CD4-positive, alpha-beta memory T cell (primary cell): ENCODE measurements at regions not wholly inside any gene's neighbourhood (a gene's known extent, or its start where the extent isn't known, plus 50 kb on each side); places are given as distances from the start of the nearest gene placed in this dataset.

Experiments
- CTCF ChIA-PET: fragments of 350-600 bp; sonication (Branson Sonifier 250); formaldehyde crosslinking; loops from one replicate; lab custom pipeline; 2021; ENCODE audit warnings: inconsistent platforms; ENCODE audit not compliant: partially characterized antibody; lab: Charles Lee
- POLR2A ChIA-PET: fragments of 350-600 bp; sonication (Branson Sonifier 250); formaldehyde crosslinking; loops from one replicate; lab custom pipeline; 2021; ENCODE audit not compliant: partially characterized antibody; lab: Charles Lee
- DNase-seq, 5 donors: peaks; one replicate each; pipeline versions ENCODE4 v3.0.0 to v3.0.0-alpha.2; 2020 to 2022; ENCODE audit warnings: mixed read lengths in 1 of 5
- H3K27ac ChIP-seq: one replicate; pipeline ENCODE4 v1.7.0; 2013; ENCODE audit warnings: low read depth, low read length
- H3K27me3 ChIP-seq: 2 replicates; pipeline ENCODE4 v1.7.0; 2013; ENCODE audit warnings: mild to moderate bottlenecking, low read length, moderate library complexity; ENCODE audit not compliant: insufficient read depth
- H3K36me3 ChIP-seq: 2 replicates; pipeline ENCODE4 v1.7.0; 2013; ENCODE audit warnings: mild to moderate bottlenecking, low read length, moderate library complexity; ENCODE audit not compliant: insufficient read depth
- H3K4me1 ChIP-seq: 2 replicates; pipeline ENCODE4 v1.7.0; 2013; ENCODE audit warnings: mild to moderate bottlenecking, low read length, moderate library complexity; ENCODE audit not compliant: insufficient read depth
- H3K4me3 ChIP-seq, 2 donors: one replicate each; pipeline ENCODE4 v1.7.0; 2013; ENCODE audit warnings: low read length in 2 of 2, mild to moderate bottlenecking in 1 of 2
- H3K9me3 ChIP-seq, 2 donors: one replicate each; pipeline ENCODE4 v1.7.0; 2013; ENCODE audit warnings: low read length in 2 of 2, control low read depth in 1 of 2; ENCODE audit not compliant: control insufficient read depth in 1 of 2
- H3K27ac Mint-ChIP-seq, 7 donors: one replicate each; pipeline ENCODE4 v1.8.0; 2020 to 2021; ENCODE audit warnings: mixed read lengths in 7 of 7, mild to moderate bottlenecking in 6 of 7, inconsistent platforms in 3 of 7, moderate library complexity in 3 of 7
- H3K27me3 Mint-ChIP-seq, 2 donors: one replicate each; pipeline ENCODE4 v1.8.0; 2020 to 2021; ENCODE audit warnings: mixed read lengths in 2 of 2
- H3K36me3 Mint-ChIP-seq, 2 donors: one replicate each; pipeline ENCODE4 v1.8.0; 2020 to 2021; ENCODE audit warnings: mixed read lengths in 2 of 2, inconsistent platforms in 1 of 2, mild to moderate bottlenecking in 1 of 2
- H3K4me1 Mint-ChIP-seq, 4 donors: one replicate each; pipeline ENCODE4 v1.8.0; 2020 to 2021; ENCODE audit warnings: mixed read lengths in 4 of 4, mild to moderate bottlenecking in 1 of 4
- H3K4me3 Mint-ChIP-seq, 8 donors: one replicate each; pipeline ENCODE4 v1.8.0; 2020 to 2021; ENCODE audit warnings: mixed read lengths in 8 of 8, mild to moderate bottlenecking in 7 of 8, moderate library complexity in 6 of 8, inconsistent platforms in 3 of 8
- H3K9me3 Mint-ChIP-seq, 8 donors: one replicate each; pipeline ENCODE4 v1.8.0; 2020 to 2021; ENCODE audit warnings: mixed read lengths in 8 of 8, mild to moderate bottlenecking in 5 of 8, inconsistent platforms in 3 of 8, moderate library complexity in 1 of 8
- intact Hi-C: fragments of 100-400 bp; cut with micrococcal nuclease; formaldehyde crosslinking; loops from one replicate; pipeline ENCODE4 v1.15.1; 2023

- ChIA-PET CTCF (no interaction called here), POLR2A (no interaction called here)
- no peak for DNase-seq
- intact Hi-C loops = no loop called here
- Mint-ChIP-seq H3K4me1 (no peaks in the 10 kb centered on the region), H3K27ac (no peak overlapping the region), H3K9me3 (peaks cover 0 to 4% (median 0%) of the 10 kb centered on the region in 8 donors), H3K36me3 (no peaks in the 10 kb centered on the region), H3K4me3 (no peak overlapping the region), H3K27me3 (peaks cover 1 to 3% of the 10 kb centered on the region in 2 donors)
- Histone ChIP-seq H3K36me3 (no peaks in the 10 kb centered on the region), H3K9me3 (no peaks in the 10 kb centered on the region), H3K4me1 (no peaks in the 10 kb centered on the region), H3K27me3 (no peaks in the 10 kb centered on the region), H3K4me3 (no peak overlapping the region), H3K27ac (no peak overlapping the region)
These were observed 117.7 kb upstream of the FRMD6 start for GRCh38 chr14:51533872-51534553.

DNA sequence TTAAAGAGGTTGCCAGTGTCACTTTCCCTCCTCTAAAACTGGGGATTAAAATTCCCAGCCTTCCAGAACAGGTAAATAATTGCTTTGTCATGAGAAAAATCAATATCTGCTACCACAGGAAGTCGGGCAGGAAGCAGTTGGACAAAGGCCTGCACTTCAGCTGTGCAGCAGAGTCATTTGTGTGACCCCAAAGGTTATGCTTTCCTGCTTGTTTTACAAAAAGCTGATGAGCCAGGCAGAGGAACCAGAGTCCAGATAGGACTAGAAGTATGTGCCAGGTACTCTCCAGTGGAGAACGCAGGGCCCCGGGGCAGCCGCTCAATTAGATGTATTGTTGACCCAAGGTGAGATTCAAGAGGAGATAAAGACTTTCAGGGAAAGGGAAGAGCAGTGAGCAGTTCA, 117.1 kb upstream of the FRMD6 start:
- H3K27ac ChIP-seq = no peak overlapping the region
- DNase-seq = no peak
- no peak overlapping the region for H3K27ac Mint-ChIP-seq
- POLR2A ChIA-PET = no interaction called here
- H3K27me3 Mint-ChIP-seq = peaks cover 3 to 4% of the 10 kb centered on the region in 2 donors
- no peaks in the 10 kb centered on the region for H3K4me1 Mint-ChIP-seq
- CTCF ChIA-PET = interaction anchor here (0.7 kb wide), 1 partner anchor 11 kb away, joined by 3 read pairs; no protein-coding TSS in a partner anchor
- no peaks in the 10 kb centered on the region for H3K36me3 ChIP-seq
- no peaks in the 10 kb centered on the region for H3K9me3 ChIP-seq
- H3K27me3 ChIP-seq = no peaks in the 10 kb centered on the region
- intact Hi-C loops = no loop called here
- H3K4me1 ChIP-seq = no peaks in the 10 kb centered on the region
- H3K36me3 Mint-ChIP-seq = no peaks in the 10 kb centered on the region
- H3K9me3 Mint-ChIP-seq = peaks cover 0 to 5% (median 0%) of the 10 kb centered on the region in 8 donors
- H3K4me3 Mint-ChIP-seq = no peak overlapping the region
- no peak overlapping the region for H3K4me3 ChIP-seq

- H3K4me3 Mint-ChIP-seq = no peak overlapping the region
- H3K36me3 Mint-ChIP-seq = no peaks in the 10 kb centered on the region
- no peak overlapping the region for H3K4me3 ChIP-seq
- H3K9me3 ChIP-seq = no peaks in the 10 kb centered on the region
- intact Hi-C loops = no loop called here
- POLR2A ChIA-PET = no interaction called here
- H3K27me3 Mint-ChIP-seq = peaks cover 3 to 5% of the 10 kb centered on the region in 2 donors
- peaks cover 0 to 5% (median 0%) of the 10 kb centered on the region in 8 donors for H3K9me3 Mint-ChIP-seq
- no peak overlapping the region for H3K27ac ChIP-seq
- no peak for DNase-seq
- H3K27me3 ChIP-seq = no peaks in the 10 kb centered on the region
- no peaks in the 10 kb centered on the region for H3K4me1 ChIP-seq
- H3K36me3 ChIP-seq = no peaks in the 10 kb centered on the region
- CTCF ChIA-PET = no interaction called here
- H3K4me1 Mint-ChIP-seq = no peaks in the 10 kb centered on the region
- no peak overlapping the region for H3K27ac Mint-ChIP-seq
These were observed 116.2 kb upstream of the FRMD6 start for GRCh38 chr14:51535443-51536044.

GRCh38 chr14:51538973-51539372, 112.7 kb upstream of the FRMD6 start:
- Histone ChIP-seq H3K27ac (no peak overlapping the region), H3K4me3 (no peak overlapping the region), H3K27me3 (no peaks in the 10 kb centered on the region), H3K9me3 (no peaks in the 10 kb centered on the region), H3K4me1 (no peaks in the 10 kb centered on the region), H3K36me3 (no peaks in the 10 kb centered on the region)
- no peak overlapping the region for H3K4me3 Mint-ChIP-seq
- ChIA-PET POLR2A (no interaction called here), CTCF (no interaction called here)
- DNase-seq = no peak
- intact Hi-C loops = no loop called here
- H3K36me3 Mint-ChIP-seq = no peaks in the 10 kb centered on the region
- H3K4me1 Mint-ChIP-seq = no peaks in the 10 kb centered on the region
- H3K27me3 Mint-ChIP-seq = peaks cover 7 to 17% of the 10 kb centered on the region in 2 donors
- H3K9me3 Mint-ChIP-seq = peaks cover 0 to 5% (median 0%) of the 10 kb centered on the region in 8 donors
- no peak overlapping the region for H3K27ac Mint-ChIP-seq

- intact Hi-C loops = no loop called here
- Mint-ChIP-seq H3K4me1 (no peaks in the 10 kb centered on the region), H3K36me3 (no peaks in the 10 kb centered on the region), H3K9me3 (peaks cover 0 to 5% (median 0%) of the 10 kb centered on the region in 8 donors), H3K27ac (no peak overlapping the region), H3K27me3 (peaks cover 7 to 18% of the 10 kb centered on the region in 2 donors), H3K4me3 (no peak overlapping the region)
- H3K4me3 ChIP-seq = no peak overlapping the region
- POLR2A ChIA-PET = no interaction called here
- no peak for DNase-seq
- no peak overlapping the region for H3K27ac ChIP-seq
- H3K27me3 ChIP-seq = no peaks in the 10 kb centered on the region
- no peaks in the 10 kb centered on the region for H3K9me3 ChIP-seq
- no peaks in the 10 kb centered on the region for H3K36me3 ChIP-seq
- H3K4me1 ChIP-seq = no peaks in the 10 kb centered on the region
- CTCF ChIA-PET = no interaction called here
These were observed 112.1 kb upstream of the FRMD6 start for GRCh38 chr14:51539571-51540037.

GRCh38 chr14:51540364-51540763, 111.3 kb upstream of the FRMD6 start:
- H3K27me3 Mint-ChIP-seq = peaks cover 7 to 24% of the 10 kb centered on the region in 2 donors
- no peak overlapping the region for H3K27ac Mint-ChIP-seq
- ChIA-PET CTCF (no interaction called here), POLR2A (no interaction called here)
- H3K4me3 ChIP-seq = no peak overlapping the region
- intact Hi-C loops = no loop called here
- peaks cover 0 to 5% (median 0%) of the 10 kb centered on the region in 8 donors for H3K9me3 Mint-ChIP-seq
- H3K4me3 Mint-ChIP-seq = no peak overlapping the region
- H3K27ac ChIP-seq = no peak overlapping the region
- H3K9me3 ChIP-seq = no peaks in the 10 kb centered on the region
- no peaks in the 10 kb centered on the region for H3K4me1 Mint-ChIP-seq
- no peaks in the 10 kb centered on the region for H3K4me1 ChIP-seq
- no peaks in the 10 kb centered on the region for H3K27me3 ChIP-seq
- no peaks in the 10 kb centered on the region for H3K36me3 ChIP-seq
- no peak for DNase-seq
- no peaks in the 10 kb centered on the region for H3K36me3 Mint-ChIP-seq

GRCh38 chr14:51544471-51544870, 107.2 kb upstream of the FRMD6 start:
- Mint-ChIP-seq H3K4me1 (no peaks in the 10 kb centered on the region), H3K4me3 (no peak overlapping the region), H3K27ac (no peak overlapping the region), H3K36me3 (no peaks in the 10 kb centered on the region), H3K27me3 (peaks cover 9 to 37% of the 10 kb centered on the region in 2 donors), H3K9me3 (peaks cover 0 to 2% (median 0%) of the 10 kb centered on the region in 8 donors)
- no peaks in the 10 kb centered on the region for H3K9me3 ChIP-seq
- H3K4me1 ChIP-seq = no peaks in the 10 kb centered on the region
- ChIA-PET POLR2A (no interaction called here), CTCF (no interaction called here)
- H3K27ac ChIP-seq = no peak overlapping the region
- H3K36me3 ChIP-seq = no peaks in the 10 kb centered on the region
- no peak overlapping the region for H3K4me3 ChIP-seq
- DNase-seq = no peak
- intact Hi-C loops = no loop called here
- no peaks in the 10 kb centered on the region for H3K27me3 ChIP-seq
